Mucosa of descending colon (tissue), 3 donors: ENCODE measurements at regions not wholly inside any gene's neighbourhood (a gene's known extent, or its start where the extent isn't known, plus 50 kb on each side); places are given as distances from the start of the nearest gene placed in this dataset.
"Not testable (repeated sequence)": the region's sequence is repeated elsewhere in the genome, so short reads cannot be mapped to it uniquely, and the experiment has no call there.

Experiments
- ATAC-seq: fragments of 200-7000 bp; cut with Tn5 transposase; one replicate; pipeline ENCODE4 v1.9.1; 2020; ENCODE audit warnings: mild to moderate bottlenecking, moderate library complexity
- DNase-seq, 3 donors: peaks; one replicate each; pipeline ENCODE4 v3.0.0-alpha.2; 2020
- H3K36me3 ChIP-seq: fragments of 200-600 bp; one replicate; pipeline ENCODE4 v1.8.0; 2021; ENCODE audit warnings: low read depth, mild to moderate bottlenecking
- H3K4me1 ChIP-seq: fragments of 200-600 bp; one replicate; pipeline ENCODE4 v1.8.0; 2021; ENCODE audit warnings: low read depth, mild to moderate bottlenecking
- H3K4me3 ChIP-seq: fragments of 200-600 bp; one replicate; pipeline ENCODE4 v1.8.0; 2021; ENCODE audit warnings: mild to moderate bottlenecking
- H3K9me3 ChIP-seq: fragments of 200-600 bp; one replicate; pipeline ENCODE4 v1.8.0; 2021; ENCODE audit warnings: mild to moderate bottlenecking
- intact Hi-C, 2 donors: fragments of 100-400 bp; cut with DNase I in 1 of 2; cut with micrococcal nuclease in 1 of 2; formaldehyde crosslinking; loops; one replicate each; pipeline versions ENCODE4 v1.11.0 to v1.11.1; 2022; cut with DNase I, micrococcal nuclease
- TF ChIP-seq, protein P1 (sequence below): fragments of 200-600 bp; IDR thresholded peaks from one replicate; pipeline ENCODE4 v1.8.0; 2022; ENCODE audit warnings: antibody characterized with exemption, mild to moderate bottlenecking
- donor health status: DM: no; HTN: no; CAD: no; lungs with moderate emphysema.
- donor health status: DM: no; HTN: no; CAD: no.
- donor health status: DM: no; HTN: yes; CAD: no.

DNA sequence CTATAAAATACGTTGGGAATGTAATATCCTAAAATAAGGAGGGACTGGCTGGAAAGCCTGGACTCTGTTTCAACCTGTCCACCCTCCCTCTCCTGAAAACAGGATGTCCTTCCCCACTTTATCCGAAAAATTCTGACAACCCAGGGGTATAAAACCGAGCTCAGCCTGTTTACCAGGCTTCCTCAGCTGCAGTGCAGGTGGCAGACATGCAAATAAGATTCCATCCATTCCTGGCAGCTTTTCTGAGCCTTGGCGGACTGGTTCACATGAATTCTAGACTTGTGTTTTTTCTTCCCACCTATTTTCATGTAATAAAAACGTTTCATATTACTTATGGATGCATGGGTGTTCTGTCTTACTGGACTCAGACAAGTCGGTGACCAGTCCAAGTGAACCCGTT, 479.3 kb downstream of the KCNJ18 start:
- Histone ChIP-seq H3K36me3 (no peaks in the 10 kb centered on the region), H3K9me3 (peaks cover 55% of the 10 kb centered on the region), H3K4me3 (no peak overlapping the region), H3K4me1 (no peaks in the 10 kb centered on the region)
- intact Hi-C loops, result no loop called here
- TF ChIP-seq, protein P1, sequence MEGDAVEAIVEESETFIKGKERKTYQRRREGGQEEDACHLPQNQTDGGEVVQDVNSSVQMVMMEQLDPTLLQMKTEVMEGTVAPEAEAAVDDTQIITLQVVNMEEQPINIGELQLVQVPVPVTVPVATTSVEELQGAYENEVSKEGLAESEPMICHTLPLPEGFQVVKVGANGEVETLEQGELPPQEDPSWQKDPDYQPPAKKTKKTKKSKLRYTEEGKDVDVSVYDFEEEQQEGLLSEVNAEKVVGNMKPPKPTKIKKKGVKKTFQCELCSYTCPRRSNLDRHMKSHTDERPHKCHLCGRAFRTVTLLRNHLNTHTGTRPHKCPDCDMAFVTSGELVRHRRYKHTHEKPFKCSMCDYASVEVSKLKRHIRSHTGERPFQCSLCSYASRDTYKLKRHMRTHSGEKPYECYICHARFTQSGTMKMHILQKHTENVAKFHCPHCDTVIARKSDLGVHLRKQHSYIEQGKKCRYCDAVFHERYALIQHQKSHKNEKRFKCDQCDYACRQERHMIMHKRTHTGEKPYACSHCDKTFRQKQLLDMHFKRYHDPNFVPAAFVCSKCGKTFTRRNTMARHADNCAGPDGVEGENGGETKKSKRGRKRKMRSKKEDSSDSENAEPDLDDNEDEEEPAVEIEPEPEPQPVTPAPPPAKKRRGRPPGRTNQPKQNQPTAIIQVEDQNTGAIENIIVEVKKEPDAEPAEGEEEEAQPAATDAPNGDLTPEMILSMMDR, result no peak
- ATAC-seq (no peak), DNase-seq (no peak)

- Histone ChIP-seq H3K4me3 (no peak overlapping the region), H3K36me3 (no peaks in the 10 kb centered on the region), H3K9me3 (peaks cover 28% of the 10 kb centered on the region), H3K4me1 (no peaks in the 10 kb centered on the region)
- intact Hi-C loops, result no loop called here
- ATAC-seq (no peak), DNase-seq (no peak)
- TF ChIP-seq, protein P1, result no peak
Observed at GRCh38 chr17:22193113-22193512, 500.8 kb downstream of the KCNJ18 start.

DNA sequence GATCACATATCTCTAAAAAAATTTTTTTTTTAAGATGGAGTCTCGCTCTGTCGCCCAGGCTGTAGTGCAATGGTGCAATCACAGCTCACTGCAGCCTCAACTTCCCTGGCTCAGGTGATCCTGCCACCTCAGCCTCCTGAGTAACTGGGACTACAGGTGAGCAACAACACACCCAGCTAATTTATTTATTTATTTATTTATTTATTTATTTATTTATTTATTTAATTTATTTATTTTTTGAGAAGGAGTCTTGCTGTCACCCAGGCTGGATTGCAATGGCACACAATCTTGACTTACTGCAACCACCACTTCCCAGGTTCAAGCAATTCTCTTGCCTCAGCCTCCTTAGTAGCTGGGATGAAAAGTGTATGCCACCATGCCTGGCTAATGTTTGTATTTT, 507.9 kb downstream of the KCNJ18 start:
- intact Hi-C loops, H3K4me1 ChIP-seq, ATAC-seq, H3K36me3 ChIP-seq, DNase-seq, H3K4me3 ChIP-seq: not testable (repeated sequence)
- H3K9me3 ChIP-seq, result peaks cover 74% of the 10 kb centered on the region

DNA sequence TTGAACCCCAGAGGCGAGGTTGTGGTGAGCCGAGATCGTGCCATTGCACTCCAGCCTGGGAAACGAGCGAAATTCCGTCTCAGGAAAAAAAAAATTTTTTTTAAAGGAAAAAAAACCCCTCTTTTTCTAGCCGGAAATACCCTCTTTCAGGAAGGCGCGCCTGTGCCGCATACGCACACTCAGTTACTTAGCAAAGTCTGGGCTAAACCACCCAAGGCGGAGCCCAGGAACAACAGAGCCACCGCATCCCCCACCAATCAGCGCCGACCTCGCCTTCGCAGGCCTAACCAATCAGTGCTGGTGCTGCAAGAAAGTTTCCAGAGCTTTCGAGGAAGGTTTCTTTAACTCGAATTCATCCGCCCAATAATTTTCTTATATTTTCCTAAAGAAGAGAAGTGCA, 510.4 kb downstream of the KCNJ18 start:
- TF ChIP-seq, protein P1, result no peak
- DNase-seq (no peak), ATAC-seq (no peak)
- Histone ChIP-seq H3K4me1 (no peaks in the 10 kb centered on the region), H3K9me3 (peaks cover 84% of the 10 kb centered on the region), H3K4me3 (no peak overlapping the region), H3K36me3 (no peaks in the 10 kb centered on the region)
- intact Hi-C loops, result no loop called here

- Histone ChIP-seq H3K4me3 (no peak overlapping the region), H3K9me3 (peaks cover 86% of the 10 kb centered on the region), H3K36me3 (no peaks in the 10 kb centered on the region), H3K4me1 (no peaks in the 10 kb centered on the region)
- TF ChIP-seq, protein P1, result no peak
- ATAC-seq, result no peak
- no peak for DNase-seq
- intact Hi-C loops, result no loop called here
Observed at GRCh38 chr17:22203208-22203715, 510.9 kb downstream of the KCNJ18 start.

DNA sequence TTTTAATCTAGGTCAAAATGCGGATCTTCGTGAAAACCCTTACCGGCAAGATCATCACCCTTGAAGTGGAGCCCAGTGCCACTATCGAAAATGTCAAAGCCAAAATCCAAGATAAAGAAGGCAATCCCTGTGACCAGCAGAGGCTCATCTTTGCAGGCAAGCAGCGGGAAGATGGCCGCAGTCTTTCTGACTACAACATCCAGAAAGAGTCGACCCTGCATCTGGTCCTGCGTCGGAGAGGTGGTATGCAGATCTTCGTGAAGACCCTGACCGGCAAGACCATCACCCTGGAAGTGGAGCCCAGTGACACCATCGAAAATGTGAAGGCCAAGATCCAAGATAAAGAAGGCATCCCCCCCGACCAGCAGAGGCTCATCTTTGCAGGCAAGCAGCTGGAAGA, 511.8 kb downstream of the KCNJ18 start:
- DNase-seq, intact Hi-C loops, H3K4me3 ChIP-seq, ATAC-seq, H3K36me3 ChIP-seq, H3K4me1 ChIP-seq: not testable (repeated sequence)
- peaks cover 81% of the 10 kb centered on the region for H3K9me3 ChIP-seq

GRCh38 chr17:22210212-22210611, 517.9 kb downstream of the KCNJ18 start:
- H3K36me3 ChIP-seq, intact Hi-C loops, H3K4me3 ChIP-seq, ATAC-seq, DNase-seq, H3K4me1 ChIP-seq: not testable (repeated sequence)
- H3K9me3 ChIP-seq, result peaks cover 89% of the 10 kb centered on the region

DNA sequence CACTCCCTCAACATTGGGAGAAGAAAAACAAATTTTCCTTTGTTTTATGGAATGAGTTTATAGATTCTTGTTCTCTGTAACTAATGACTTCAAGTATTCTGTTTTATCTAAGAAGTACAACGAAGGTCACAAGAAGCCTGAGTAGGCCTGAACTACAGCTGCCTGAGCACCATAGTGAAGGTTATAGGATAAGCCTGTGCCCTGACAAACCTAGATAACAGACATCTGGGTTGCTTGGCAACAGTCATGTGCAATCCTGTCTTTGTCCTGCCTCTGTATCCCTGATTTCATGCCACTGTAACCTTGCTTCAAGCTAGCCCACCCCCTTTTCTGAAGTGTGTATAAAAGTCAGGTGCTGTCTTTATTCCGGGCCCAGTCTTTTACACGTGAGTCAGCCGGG, 520.8 kb downstream of the KCNJ18 start:
- ATAC-seq, DNase-seq, intact Hi-C loops, H3K4me3 ChIP-seq, H3K4me1 ChIP-seq, H3K36me3 ChIP-seq: not testable (repeated sequence)
- peaks cover 87% of the 10 kb centered on the region for H3K9me3 ChIP-seq
